SH-SY5Y (cell line): ENCODE measurements at regions not wholly inside any gene's neighbourhood (a gene's known extent, or its start where the extent isn't known, plus 50 kb on each side); places are given as distances from the start of the nearest gene placed in this dataset.

ENCODE experiments used
- GATA2 ChIP-seq: IDR thresholded peaks from 2 replicates; pipeline ENCODE4 v1.6.1; 2011; ENCODE audit warnings: mild to moderate bottlenecking, low read depth, low read length
- GATA3 ChIP-seq: IDR thresholded peaks from 2 replicates; pipeline ENCODE4 v1.6.1; 2011; ENCODE audit warnings: low read depth, mild to moderate bottlenecking, low read length, moderate library complexity

DNA sequence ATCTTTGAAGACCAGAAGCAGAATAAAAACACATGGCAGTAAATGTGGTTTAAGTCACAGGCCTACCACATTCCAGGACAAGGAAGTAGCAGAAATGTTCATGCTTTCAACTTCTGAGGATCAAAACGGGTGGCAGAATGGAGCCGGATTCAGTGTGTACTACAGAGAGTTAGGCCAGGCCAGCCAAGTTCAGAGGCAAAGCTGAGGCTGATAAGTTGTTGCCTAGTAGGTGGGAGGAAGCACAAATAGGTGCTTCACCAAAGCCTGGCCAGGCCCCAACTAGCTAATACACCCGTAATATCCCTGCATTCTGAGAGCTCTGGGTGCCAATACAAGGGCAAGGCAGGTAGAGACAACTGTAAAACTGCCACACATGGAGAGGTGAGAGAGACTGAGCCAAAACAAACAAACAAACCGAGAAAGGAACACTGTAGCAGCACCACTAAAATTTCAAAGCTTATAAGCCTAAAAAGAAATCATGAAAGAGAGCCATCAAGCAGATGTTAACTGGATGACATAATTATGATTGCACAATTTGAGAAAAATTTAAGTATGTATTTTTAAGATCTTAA, 156.4 kb upstream of the CBLB start:
- no peak for TF ChIP-seq GATA2
- TF ChIP-seq GATA3 = no peak

- TF ChIP-seq GATA3 (no peak), GATA2 (no peak)
Measured at GRCh38 chr3:106029954-106030626, 161.3 kb upstream of the CBLB start.

- TF ChIP-seq GATA3 = no peak
- TF ChIP-seq GATA2 = no peak
Measured at GRCh38 chr3:106030627-106030963, 161.8 kb upstream of the CBLB start.

- TF ChIP-seq GATA2 = no peak
- TF ChIP-seq GATA3 = no peak
Measured at GRCh38 chr3:106032479-106032878, 163.7 kb upstream of the CBLB start.

GRCh38 chr3:106033654-106034053, 164.8 kb upstream of the CBLB start:
- TF ChIP-seq GATA3 = no peak
- TF ChIP-seq GATA2 = no peak

- TF ChIP-seq GATA2 = no peak
- no peak for TF ChIP-seq GATA3
Measured at GRCh38 chr3:106034313-106034712, 165.5 kb upstream of the CBLB start.

GRCh38 chr3:106035619-106036018, 166.8 kb upstream of the CBLB start:
- TF ChIP-seq GATA3 (no peak), GATA2 (no peak)

DNA sequence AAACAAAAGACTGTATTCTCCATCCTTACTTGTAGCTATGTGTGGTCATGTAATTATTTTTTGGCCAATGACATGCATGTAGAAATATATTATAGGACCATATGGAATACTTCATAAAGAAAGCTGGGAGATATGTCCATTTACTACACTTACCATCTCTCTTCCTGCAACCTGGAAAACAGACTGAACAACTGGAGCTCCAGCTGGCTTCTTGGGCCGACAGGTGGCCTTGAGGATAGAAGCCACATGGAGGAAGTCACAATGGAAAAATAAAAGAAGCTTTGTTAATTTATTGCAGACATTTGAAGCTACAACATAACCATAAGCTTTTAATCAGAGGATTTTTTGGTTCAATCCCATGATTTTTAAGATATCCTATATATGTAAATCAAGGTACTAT, 167.9 kb upstream of the CBLB start:
- TF ChIP-seq GATA3 = no peak
- TF ChIP-seq GATA2 = no peak

GRCh38 chr3:106047221-106047620, 178.4 kb upstream of the CBLB start:
- TF ChIP-seq GATA3 (no peak), GATA2 (no peak)

DNA sequence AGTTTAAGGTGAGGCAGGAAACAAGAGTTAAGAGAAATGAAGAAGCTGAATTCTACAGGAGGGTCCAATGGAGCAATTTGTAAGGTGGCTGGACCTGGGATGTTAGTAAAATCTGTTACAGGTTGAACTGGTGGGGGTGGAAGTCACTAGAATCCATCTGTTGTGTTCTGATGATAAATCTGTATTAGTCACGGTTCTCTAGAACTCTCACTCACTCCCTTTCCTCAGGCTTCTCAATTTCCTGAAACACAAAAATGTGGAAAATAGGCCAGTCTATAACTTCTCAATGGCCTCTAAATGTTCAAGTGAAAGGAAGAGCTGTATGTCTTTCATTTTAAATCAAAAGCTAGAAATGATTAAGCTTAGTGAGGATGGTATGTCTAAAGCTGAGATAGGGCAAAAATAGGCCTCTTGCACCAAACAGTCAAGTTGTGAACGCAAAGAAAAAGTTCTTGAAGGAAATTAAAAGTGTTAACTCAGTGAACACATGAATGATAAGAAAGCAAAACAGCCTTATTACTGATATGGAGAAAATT, 180.2 kb upstream of the CBLB start:
- TF ChIP-seq GATA2 (no peak), GATA3 (no peak)

GRCh38 chr3:106049821-106050220, 181.0 kb upstream of the CBLB start:
- TF ChIP-seq GATA2 = no peak
- TF ChIP-seq GATA3 = no peak

GRCh38 chr3:106056931-106057330, 188.1 kb upstream of the CBLB start:
- no peak for TF ChIP-seq GATA2
- no peak for TF ChIP-seq GATA3

DNA sequence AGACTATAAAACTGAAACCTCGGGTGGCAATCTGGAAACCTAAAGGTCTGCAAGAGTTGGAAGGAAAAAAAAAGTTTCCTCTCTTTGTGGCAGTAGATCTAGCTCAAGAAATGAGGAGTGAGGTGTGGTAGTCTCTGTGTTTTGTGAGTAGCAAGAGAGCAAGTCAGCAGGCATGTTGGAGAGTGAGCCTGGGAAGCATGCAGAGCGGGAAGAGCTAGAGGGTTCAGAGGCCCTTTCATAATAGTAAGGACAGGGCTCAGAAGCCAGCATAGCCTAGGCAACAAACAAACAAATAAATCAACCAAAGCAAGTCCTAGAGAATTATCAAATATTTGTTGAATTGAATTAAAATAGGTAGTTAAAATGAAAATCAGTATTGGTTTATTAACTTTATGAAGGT, 189.7 kb upstream of the CBLB start:
- TF ChIP-seq GATA3 = no peak
- no peak for TF ChIP-seq GATA2

DNA sequence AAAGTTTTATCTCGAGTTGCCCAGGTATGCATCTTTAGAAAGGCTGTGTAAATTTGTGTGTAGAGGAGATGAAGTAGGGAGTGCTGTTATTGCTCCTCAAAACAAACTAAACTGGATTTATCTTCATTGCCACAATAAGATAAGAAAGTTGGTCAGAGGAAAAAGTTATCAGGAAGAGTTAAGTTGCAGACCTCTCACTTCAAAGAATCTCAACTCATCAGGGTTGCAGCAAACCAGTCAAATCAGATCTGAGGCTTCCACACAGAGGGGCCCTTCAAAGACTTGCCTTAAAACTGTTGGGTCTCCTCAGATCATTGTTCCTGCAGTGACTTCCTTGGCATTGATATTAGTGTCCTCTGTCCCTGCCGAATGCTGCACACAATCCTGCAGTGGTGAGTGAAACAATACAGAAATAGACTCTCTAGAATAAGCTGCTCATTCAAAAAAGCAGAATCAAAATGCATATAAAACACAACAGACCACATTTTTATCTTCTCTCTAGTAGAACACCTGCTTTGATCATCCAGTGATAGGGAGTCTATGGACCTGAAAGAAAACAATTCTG, 191.2 kb upstream of the CBLB start:
- TF ChIP-seq GATA3 (no peak), GATA2 (no peak)

GRCh38 chr3:106063909-106064308, 195.1 kb upstream of the CBLB start:
- TF ChIP-seq GATA3 (no peak), GATA2 (no peak)

DNA sequence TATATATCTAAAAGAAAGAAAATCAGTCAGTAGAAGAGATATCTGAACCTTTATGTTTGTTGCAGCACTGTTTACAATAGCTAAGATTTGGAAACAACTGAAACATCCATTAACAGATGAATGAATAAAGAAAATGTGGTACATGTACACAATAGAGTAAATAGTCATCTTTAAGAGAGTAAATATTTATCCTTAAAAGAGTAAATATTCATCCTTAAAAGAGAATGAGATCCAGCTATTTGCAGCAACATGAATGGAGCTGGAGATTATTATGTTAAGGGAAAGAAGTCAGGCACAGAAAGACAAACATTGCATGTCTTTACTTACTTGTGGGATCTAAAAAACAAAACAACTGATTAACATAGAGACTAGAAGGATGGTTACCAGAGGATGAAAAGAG, 197.0 kb upstream of the CBLB start:
- no peak for TF ChIP-seq GATA3
- TF ChIP-seq GATA2 = no peak
